Transverse colon (tissue), 4 donors: ENCODE measurements at regions not wholly inside any gene's neighbourhood (a gene's known extent, or its start where the extent isn't known, plus 50 kb on each side); places are given as distances from the start of the nearest gene placed in this dataset.

ENCODE experiments used
- DNase-seq: peaks from one replicate; pipeline ENCODE4 v3.0.0-alpha.2; 2019
- H3K27ac ChIP-seq, 4 donors: fragments of 200-600 bp; sonication (generic); 2 replicates each; pipeline ENCODE4 v1.5.1; 2016 to 2018; ENCODE audit warnings: inconsistent platforms in 4 of 4
- H3K27me3 ChIP-seq: fragments of 200-600 bp; sonication (generic); 2 replicates; pipeline ENCODE4 v1.5.1; 2017; ENCODE audit warnings: inconsistent platforms
- H3K36me3 ChIP-seq, 4 donors: fragments of 200-600 bp; sonication (generic); 2 replicates each; pipeline ENCODE4 v1.5.1; 2017 to 2019; ENCODE audit warnings: inconsistent platforms in 4 of 4
- H3K4me1 ChIP-seq, 4 donors: fragments of 200-600 bp; sonication (generic); 2 replicates each; pipeline ENCODE4 v1.5.1; 2017 to 2020; ENCODE audit warnings: inconsistent platforms in 4 of 4
- H3K4me3 ChIP-seq, 4 donors: fragments of 200-600 bp; sonication (generic); 1 replicate in 1 of 4; 2 replicates in 3 of 4; pipeline versions ENCODE4 v1.5.1 to v1.6.1; 2017 to 2019; ENCODE audit warnings: inconsistent platforms in 4 of 4
- H3K9me3 ChIP-seq, 2 donors: fragments of 200-600 bp; sonication (generic); 2 replicates each; pipeline ENCODE4 v1.5.1; 2017 to 2019; ENCODE audit warnings: inconsistent platforms in 2 of 2
- EP300 ChIP-seq: sonication (generic); formaldehyde crosslinking; IDR thresholded peaks from one replicate; pipeline ENCODE4 v1.6.1; 2017; ENCODE audit warnings: antibody characterized with exemption, low read depth
- POLR2A ChIP-seq: fragments of 450-650 bp; IDR thresholded peaks from one replicate; pipeline ENCODE4 v1.6.1; 2016; ENCODE audit warnings: antibody characterized with exemption, mild to moderate bottlenecking, moderate library complexity
- POLR2AphosphoS5 ChIP-seq, 3 donors: sonication (generic); formaldehyde crosslinking; IDR thresholded peaks; one replicate each; pipeline ENCODE4 v1.6.1; 2016; ENCODE audit warnings: antibody characterized with exemption in 3 of 3
- WGBS, 2 donors: methylation state at CpG; one replicate each; pipeline ENCODE4 v1.1.5; 2018; ENCODE audit warnings: low coverage in 1 of 2; 5-methylcytosine and 5-hydroxymethylcytosine counted together
- in situ Hi-C, 4 donors: fragments of 200-750 bp; cut with MboI; loops; one replicate each; pipeline versions ENCODE4 v1.15.0 to v1.15.1; 2017; ENCODE audit warnings: low sequenced_read_pairs in 3 of 4, low pct_ligation_motif_present in 1 of 4, low pct_unique_long_range_greater_than_20kb in 1 of 4
- intact Hi-C: fragments of 100-400 bp; cut with DNase I; formaldehyde crosslinking; loops from one replicate; pipeline ENCODE4 v1.15.1; 2023; ENCODE audit warnings: low total_unique reads
- TF ChIP-seq, protein P1 (sequence below), 5 experiments: fragments of 200-600 bp in 3 of 5; fragments of 450-650 bp in 2 of 5; sonication (generic) in 3 of 5; IDR thresholded peaks; 1 replicate in 2 of 5; 2 replicates in 3 of 5; pipeline ENCODE4 v1.5.1; 2016 to 2017; ENCODE audit warnings: antibody characterized with exemption in 5 of 5, inconsistent platforms in 3 of 5, mild to moderate bottlenecking in 2 of 5, moderate library complexity in 1 of 5

DNA sequence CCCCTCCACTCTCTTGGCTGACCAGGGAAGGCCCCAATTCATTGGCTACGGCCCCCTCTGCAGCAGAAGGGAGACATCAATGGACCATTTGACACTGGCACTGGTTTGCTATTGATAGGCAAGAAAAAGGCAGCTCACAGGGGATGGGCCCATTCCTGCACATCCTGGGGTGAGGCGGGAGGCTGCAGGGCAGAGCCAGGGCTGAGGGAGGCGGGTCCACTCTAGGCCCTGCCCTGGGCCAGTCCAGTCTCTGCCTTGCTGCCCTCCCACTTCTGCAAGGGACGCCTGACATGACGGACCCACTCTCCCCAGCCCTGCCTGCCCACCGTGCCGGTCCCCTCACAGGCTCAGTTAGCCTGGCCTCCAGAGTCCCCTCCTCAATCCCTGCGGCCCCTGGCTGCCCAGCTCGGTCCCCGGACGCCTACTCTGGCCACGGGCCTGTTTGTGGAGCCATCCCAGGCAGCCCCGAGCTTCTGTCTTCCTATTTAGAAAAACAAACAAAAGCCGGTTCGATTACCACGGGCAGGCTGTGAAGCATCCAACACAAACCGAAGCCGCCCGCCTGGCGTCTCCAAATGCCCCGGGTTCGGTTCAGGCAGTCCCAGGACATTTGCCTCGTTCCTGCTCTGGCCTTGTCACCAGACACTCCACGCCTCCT, 160.7 kb downstream of the IRX5 start:
- no peaks in the 10 kb centered on the region for H3K4me1 ChIP-seq
- H3K4me3 ChIP-seq: no peak overlapping the region
- H3K27ac ChIP-seq: no peak overlapping the region
- H3K27me3 ChIP-seq: no peaks in the 10 kb centered on the region
- 77% methylated on average over 24 of the region's 24 CpGs; no CpG with 5 or more reads in 1 of the 2 donors for WGBS, 2 donors
- intact Hi-C loops (no loop called here), in situ Hi-C loops (no loop called here)
- no peak for DNase-seq
- TF ChIP-seq, protein P1, sequence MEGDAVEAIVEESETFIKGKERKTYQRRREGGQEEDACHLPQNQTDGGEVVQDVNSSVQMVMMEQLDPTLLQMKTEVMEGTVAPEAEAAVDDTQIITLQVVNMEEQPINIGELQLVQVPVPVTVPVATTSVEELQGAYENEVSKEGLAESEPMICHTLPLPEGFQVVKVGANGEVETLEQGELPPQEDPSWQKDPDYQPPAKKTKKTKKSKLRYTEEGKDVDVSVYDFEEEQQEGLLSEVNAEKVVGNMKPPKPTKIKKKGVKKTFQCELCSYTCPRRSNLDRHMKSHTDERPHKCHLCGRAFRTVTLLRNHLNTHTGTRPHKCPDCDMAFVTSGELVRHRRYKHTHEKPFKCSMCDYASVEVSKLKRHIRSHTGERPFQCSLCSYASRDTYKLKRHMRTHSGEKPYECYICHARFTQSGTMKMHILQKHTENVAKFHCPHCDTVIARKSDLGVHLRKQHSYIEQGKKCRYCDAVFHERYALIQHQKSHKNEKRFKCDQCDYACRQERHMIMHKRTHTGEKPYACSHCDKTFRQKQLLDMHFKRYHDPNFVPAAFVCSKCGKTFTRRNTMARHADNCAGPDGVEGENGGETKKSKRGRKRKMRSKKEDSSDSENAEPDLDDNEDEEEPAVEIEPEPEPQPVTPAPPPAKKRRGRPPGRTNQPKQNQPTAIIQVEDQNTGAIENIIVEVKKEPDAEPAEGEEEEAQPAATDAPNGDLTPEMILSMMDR (IDR thresholded peaks at IDR 0.05): no peak
- TF ChIP-seq POLR2A (no peak), POLR2AphosphoS5 (IDR thresholded peaks at IDR 0.05) (no peak), EP300 (no peak)
- H3K9me3 ChIP-seq: no peaks in the 10 kb centered on the region
- no peaks in the 10 kb centered on the region for H3K36me3 ChIP-seq

DNA sequence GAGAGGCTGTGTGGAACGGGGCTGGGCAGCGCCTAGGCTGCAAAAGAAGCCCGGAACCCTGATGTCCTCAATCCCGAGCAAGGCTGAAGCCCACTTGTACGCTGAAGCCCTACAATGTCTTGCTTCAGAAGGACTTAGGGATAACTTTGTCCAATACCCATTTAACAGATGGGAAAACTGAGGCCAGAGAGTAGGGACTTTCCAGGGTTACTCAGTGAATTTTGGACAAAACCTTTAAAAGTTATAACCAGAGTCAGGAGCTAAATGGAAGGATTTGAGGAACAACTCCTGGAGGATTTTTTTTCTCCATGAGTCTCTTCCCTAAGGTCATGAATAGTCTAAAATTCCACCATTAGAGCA, 161.2 kb downstream of the IRX5 start:
- 90% methylated on average over 5 of the region's 5 CpGs; no CpG with 5 or more reads in 1 of the 2 donors for WGBS, 2 donors

DNA sequence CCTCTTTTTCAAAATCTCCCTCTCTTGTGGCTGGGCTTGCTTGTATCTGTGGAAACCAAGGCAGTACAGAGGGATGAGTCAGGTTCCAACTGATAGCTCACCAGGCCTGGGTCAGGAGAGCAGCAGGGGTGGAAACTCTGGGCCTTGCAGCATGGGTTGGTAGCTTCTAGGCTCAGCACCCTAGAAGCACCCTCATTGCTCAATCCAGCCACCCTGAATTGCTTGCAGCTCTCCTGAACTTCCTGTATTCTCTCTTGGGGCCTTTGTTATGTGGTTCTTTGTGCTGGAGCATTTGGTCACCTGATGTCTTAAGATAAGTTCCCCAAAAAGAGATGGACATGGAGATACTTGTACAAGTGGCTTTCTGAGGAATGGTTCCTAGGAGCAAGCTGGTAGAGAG, 169.4 kb downstream of the IRX5 start:
- no peaks in the 10 kb centered on the region for H3K9me3 ChIP-seq
- H3K27me3 ChIP-seq: peaks cover 4% of the 10 kb centered on the region
- H3K36me3 ChIP-seq: no peaks in the 10 kb centered on the region
- intact Hi-C loops (no loop called here), in situ Hi-C loops (no loop called here)
- no peak for DNase-seq
- H3K27ac ChIP-seq: no peak overlapping the region
- no peak overlapping the region for H3K4me3 ChIP-seq
- H3K4me1 ChIP-seq: no peaks in the 10 kb centered on the region
- TF ChIP-seq, protein P1 (IDR thresholded peaks at IDR 0.05): no peak
- TF ChIP-seq POLR2AphosphoS5 (IDR thresholded peaks at IDR 0.05) (no peak), POLR2A (no peak), EP300 (no peak)

More for the DNA sequence above, 161.2 kb downstream of the IRX5 start:
- in situ Hi-C loops: no loop called here
- H3K9me3 ChIP-seq: no peaks in the 10 kb centered on the region
- H3K27me3 ChIP-seq: no peaks in the 10 kb centered on the region
- no peak for DNase-seq
- intact Hi-C loops: no loop called here
- TF ChIP-seq POLR2AphosphoS5 (IDR thresholded peaks at IDR 0.05) (no peak), EP300 (no peak), POLR2A (no peak)
- TF ChIP-seq, protein P1 (IDR thresholded peaks at IDR 0.05): no peak
- no peak overlapping the region for H3K4me3 ChIP-seq
- H3K27ac ChIP-seq: no peak overlapping the region
- no peaks in the 10 kb centered on the region for H3K4me1 ChIP-seq
- no peaks in the 10 kb centered on the region for H3K36me3 ChIP-seq

DNA sequence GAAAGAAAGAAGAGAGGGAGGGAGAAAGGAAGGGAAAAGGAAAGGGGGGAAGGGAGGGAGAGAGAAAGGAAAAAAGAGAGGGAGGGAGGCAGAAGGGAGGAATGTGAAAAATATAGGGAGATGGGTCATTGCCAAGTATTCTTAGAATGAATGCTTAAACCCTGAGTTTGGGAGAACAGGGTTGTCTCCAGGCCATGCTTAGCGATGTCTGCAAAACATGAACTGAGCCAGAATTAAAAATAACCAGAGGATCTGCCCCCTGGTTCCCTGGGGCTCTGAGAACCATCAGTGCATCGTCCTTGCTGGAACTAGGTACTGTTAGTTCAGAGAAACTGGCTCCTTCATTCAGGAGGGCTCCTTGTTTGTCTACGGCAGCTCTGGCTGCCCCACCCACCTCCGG, 170.4 kb downstream of the IRX5 start:
- WGBS, 2 donors: 46 to 52% methylated on average over 4 of the region's 4 CpGs
- H3K9me3 ChIP-seq: no peaks in the 10 kb centered on the region
- TF ChIP-seq POLR2A (no peak), POLR2AphosphoS5 (IDR thresholded peaks at IDR 0.05) (no peak), EP300 (no peak)
- TF ChIP-seq, protein P1 (IDR thresholded peaks at IDR 0.05): no peak
- DNase-seq: no peak
- H3K4me3 ChIP-seq: no peak overlapping the region
- in situ Hi-C loops: no loop called here
- intact Hi-C loops: no loop called here
- H3K4me1 ChIP-seq: no peaks in the 10 kb centered on the region
- no peak overlapping the region for H3K27ac ChIP-seq
- H3K36me3 ChIP-seq: no peaks in the 10 kb centered on the region
- H3K27me3 ChIP-seq: peaks cover 4% of the 10 kb centered on the region
